GM18520 (cell line): ENCODE measurements at regions not wholly inside any gene's neighbourhood (a gene's known extent, or its start where the extent isn't known, plus 50 kb on each side); places are given as distances from the start of the nearest gene placed in this dataset.

Experiments used
- ATAC-seq: cut with Tn5 transposase; IDR thresholded peaks from one replicate; pipeline ENCODE4 v1.9.1; 2021; ENCODE audit not compliant: unreplicated experiment

DNA sequence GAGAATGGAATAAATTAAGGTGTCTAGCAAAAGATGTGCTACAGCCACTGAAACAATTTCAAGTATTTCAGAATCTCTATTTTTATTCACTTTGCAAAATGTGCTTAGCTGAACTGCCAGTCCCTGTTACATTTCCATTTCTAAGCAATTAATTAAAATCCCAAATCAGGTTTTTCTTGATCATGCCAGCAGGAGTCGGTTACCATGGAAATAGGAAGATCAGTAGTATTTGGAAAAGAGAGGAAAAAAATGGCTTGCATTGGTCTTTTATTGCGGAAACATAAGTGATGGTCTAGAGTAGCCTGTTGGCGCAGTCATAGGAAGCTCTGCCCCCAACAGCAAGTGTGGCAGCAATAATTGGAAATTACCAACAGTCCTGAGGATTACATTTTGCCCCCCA lies 867.1 kb downstream of the GATA3 start:
- ATAC-seq, result no peak

DNA sequence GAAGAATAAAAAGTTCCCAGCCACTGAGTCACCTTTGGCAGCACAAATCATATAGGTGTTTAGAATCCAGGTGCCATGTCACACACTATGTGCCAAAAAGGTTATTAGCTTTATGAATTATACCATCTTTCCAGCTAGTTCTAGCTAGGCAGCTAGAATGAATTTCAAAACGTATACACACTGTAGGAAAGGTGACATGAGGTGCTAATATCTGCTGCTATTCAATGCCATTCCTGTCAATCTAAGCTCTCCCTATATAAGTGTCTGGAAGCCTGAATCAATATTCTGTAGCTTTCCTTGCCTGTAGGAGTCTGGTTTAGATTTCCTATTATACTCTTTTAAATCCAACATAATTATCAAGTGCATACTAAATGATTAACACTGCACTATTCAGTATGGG lies 868.6 kb downstream of the GATA3 start:
- no peak for ATAC-seq

DNA sequence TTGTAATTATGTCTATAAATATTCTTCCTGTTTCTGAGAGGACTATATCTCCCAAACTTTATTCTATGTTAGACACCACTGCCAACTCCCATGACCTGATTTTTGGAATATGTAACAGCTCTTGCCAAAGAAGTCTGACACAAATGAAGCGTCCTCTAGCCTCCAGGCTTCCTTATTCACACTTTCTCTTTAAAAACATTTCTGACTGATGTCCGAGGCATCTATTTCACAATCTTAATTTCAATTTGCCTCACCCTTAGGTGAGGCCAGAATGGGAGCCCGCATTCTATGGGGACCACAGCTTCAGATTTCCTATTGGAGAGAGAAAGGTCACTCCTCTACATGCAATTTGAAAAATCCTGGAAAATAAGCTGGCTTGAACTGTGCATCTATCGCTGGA lies 873.2 kb downstream of the GATA3 start:
- no peak for ATAC-seq

GRCh38 chr10:8946451-8946850 lies 892.0 kb downstream of the GATA3 start:
- no peak for ATAC-seq

GRCh38 chr10:8950978-8951377 lies 896.5 kb downstream of the GATA3 start:
- no peak for ATAC-seq

- no peak for ATAC-seq
Measured at GRCh38 chr10:8951440-8952089, 897.1 kb downstream of the GATA3 start.

DNA sequence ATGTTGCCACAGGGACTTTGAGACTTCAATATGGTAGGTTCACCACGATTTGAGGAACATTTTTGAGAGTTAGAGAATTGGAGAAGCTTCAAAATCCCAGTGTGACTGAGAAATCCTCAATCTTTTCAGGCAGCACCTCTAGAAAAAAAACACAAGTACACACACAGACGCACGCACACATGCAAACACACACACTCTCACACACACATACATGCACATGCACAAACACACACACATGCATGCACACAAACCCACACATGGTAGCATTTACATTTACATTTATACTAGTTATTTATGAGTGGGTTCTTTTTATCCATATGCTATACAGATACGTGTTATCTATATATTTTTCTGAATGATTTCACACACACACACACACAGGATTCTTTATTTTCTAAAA lies 901.9 kb downstream of the GATA3 start:
- ATAC-seq, result no peak

DNA sequence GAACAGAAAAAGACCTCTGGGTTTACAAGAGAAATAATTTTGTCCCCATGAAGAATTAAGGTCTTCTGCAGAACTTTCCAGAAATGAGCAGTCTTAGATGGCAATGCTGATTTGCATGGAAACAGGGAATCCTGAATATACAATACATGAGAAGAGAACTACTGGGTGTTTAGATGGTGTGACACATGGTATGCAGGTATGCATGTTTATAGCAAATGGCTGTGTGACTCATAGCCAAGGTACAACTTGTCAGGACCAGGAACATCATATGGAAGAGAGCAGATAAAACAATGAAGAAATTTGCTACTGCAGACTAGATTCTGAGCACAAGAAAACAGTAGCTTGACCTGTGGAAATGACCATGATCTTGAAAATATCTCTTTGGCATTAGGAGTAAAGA lies 907.8 kb downstream of the GATA3 start:
- no peak for ATAC-seq

- no peak for ATAC-seq
Measured at GRCh38 chr10:8967061-8967460, 912.6 kb downstream of the GATA3 start.

- no peak for ATAC-seq
Measured at GRCh38 chr10:8969853-8970252, 915.4 kb downstream of the GATA3 start.

- ATAC-seq, result no peak
Measured at GRCh38 chr10:8975535-8975934, 921.0 kb downstream of the GATA3 start.

- no peak for ATAC-seq
Measured at GRCh38 chr10:8978100-8978499, 923.6 kb downstream of the GATA3 start.

DNA sequence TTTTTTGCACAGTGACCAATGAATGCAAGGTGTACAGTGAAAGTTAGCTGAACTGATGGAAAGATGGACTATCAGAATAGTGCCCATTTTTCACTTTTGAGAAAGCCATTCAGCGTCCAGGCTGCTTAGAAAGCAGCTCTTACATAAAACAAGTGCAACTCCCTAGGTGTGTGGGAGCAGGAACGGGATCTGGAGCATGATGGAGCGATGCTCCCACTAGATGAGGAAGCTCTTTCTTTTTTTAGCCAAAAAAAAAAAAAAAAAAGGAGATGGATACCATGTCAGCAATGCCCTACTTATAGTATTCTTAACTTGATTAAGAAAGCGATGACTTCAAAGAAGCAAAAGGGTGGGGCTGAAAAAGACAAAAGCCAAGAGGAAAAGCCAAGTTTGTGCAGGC lies 925.5 kb downstream of the GATA3 start:
- no peak for ATAC-seq

GRCh38 chr10:8981277-8981676 lies 926.8 kb downstream of the GATA3 start:
- ATAC-seq, result no peak

DNA sequence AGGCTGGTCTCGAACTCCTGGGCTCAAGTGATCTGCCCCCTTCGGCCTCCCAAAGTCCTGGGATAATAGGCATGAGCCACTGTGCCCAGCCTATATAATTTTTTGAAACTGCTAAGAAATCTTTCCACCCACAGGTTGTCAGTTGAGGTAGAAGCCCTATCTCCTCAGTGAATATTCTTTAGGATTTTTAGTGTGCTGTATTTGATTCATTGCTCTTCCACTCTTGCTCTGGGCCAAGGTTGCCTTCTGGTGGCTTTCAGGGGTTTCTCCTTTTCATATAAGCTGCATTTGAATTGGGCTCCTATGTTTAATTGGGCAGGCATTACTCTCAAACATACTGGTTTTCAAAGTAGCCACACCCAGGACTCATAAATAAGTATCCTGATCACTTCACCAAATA lies 931.2 kb downstream of the GATA3 start:
- no peak for ATAC-seq

GRCh38 chr10:8986975-8987374 lies 932.5 kb downstream of the GATA3 start:
- no peak for ATAC-seq

- ATAC-seq, result no peak
Measured at GRCh38 chr10:8987712-8988111, 933.2 kb downstream of the GATA3 start.

- no peak for ATAC-seq
Measured at GRCh38 chr10:8990280-8990987, 935.9 kb downstream of the GATA3 start.

DNA sequence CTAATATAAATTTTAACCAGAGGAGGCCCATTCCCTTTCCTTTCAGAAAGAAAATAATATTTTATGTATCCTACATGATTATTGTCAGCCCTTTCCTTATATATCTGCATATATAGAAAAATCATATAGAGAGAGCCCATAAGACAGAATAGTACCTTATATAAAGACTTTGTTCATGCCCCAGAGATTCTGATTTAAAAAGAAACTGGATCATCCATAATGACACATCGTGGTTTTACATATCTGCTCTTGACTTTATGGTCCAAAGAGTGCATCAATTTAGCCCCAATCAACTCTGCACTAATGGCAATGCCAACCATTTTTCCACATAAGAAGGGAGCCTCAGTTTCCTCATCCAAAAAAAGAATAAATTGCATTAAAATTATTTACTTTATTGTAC lies 937.5 kb downstream of the GATA3 start:
- ATAC-seq, result no peak

DNA sequence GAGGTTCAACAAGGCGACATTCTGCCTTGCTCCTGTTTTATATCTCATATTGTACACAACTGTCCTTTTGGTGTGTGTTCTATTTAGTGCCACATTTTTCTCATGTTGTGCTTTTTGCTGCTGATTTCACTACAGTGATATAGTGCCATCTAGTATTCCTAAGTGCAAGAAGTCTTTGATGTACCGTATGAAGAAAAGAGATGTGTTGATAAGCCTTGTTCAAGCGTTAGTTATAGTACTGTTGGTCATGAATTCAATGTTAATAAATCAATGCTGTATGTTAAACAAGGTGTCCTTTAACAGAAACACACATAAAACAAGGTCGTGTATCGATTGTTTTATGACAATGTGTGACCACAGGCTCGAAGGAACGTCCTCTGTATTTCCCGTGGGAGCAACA lies 939.4 kb downstream of the GATA3 start:
- ATAC-seq, result no peak

DNA sequence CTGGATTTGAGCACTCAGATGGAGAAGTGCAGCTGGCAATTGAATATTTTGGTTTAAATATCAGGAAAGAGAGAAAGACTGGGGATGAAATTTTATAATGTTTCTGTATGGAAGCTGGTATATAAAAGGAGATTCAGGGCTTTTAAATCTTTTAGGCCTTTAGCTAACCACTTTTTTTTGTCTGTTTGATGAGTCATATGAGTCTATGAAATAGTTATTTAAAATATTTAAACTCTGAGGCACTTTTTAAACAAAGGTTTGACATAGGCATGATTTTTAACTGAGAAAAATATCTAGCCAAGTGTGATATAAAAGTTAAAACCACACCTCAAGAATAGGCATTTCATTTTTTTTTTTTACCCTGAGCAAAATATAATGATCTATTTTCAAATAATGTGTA lies 944.3 kb downstream of the GATA3 start:
- ATAC-seq, result no peak

GRCh38 chr10:9003122-9003521 lies 948.6 kb downstream of the GATA3 start:
- no peak for ATAC-seq

DNA sequence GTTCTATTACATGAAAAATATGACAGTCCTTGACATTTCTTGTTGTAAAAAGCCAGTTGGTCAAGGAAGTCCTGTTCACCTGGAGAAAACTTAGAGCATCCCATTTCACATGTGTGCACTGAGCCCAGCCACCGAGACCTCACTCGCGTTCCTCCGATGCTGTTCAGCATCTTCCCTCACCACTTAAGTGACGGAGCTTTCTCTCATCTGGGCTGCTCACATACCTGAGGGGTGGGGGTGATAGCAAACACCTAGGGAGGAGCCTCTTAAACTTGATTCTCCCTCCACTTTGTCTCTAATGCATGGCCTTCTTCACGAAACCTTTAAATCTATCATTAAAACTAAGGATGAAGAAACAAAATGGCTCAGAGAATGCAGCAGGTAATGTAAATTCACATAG lies 950.2 kb downstream of the GATA3 start:
- no peak for ATAC-seq
